H1 (cell line): ENCODE measurements at regions not wholly inside any gene's neighbourhood (a gene's known extent, or its start where the extent isn't known, plus 50 kb on each side); places are given as distances from the start of the nearest gene placed in this dataset.

Source experiments
- CTCF ChIA-PET: fragments of 300-600 bp; sonication (Branson Sonifier 250); formaldehyde crosslinking; loops from one replicate; lab custom pipeline; 2021; ENCODE audit not compliant: partially characterized antibody; lab: Charles Lee
- POLR2A ChIA-PET: fragments of 300-600 bp; sonication (Branson Sonifier 250); formaldehyde crosslinking; loops from one replicate; lab custom pipeline; 2021; ENCODE audit warnings: inconsistent platforms; ENCODE audit not compliant: partially characterized antibody; lab: Charles Lee
- DNase-seq, 2 experiments: peaks; one replicate each; pipeline versions ENCODE4 v3.0.0 to v3.0.0-alpha.2; 2010 to 2022; ENCODE audit warnings: low spot score in 2 of 2, low read depth in 1 of 2, mixed read lengths in 1 of 2
- FAIRE-seq: peaks from 2 replicates; lab custom pipeline; 2011; peaks lifted over from hg19 to GRCh38; lab: Jason Lieb, UNC
- H2AFZ ChIP-seq: 2 replicates; pipeline ENCODE4 v1.8.1; 2012; ENCODE audit warnings: low read length, inconsistent platforms
- H2AK5ac ChIP-seq: 2 replicates; pipeline ENCODE4 v1.6.1; 2013; ENCODE audit warnings: low read depth, low read length
- H2BK120ac ChIP-seq: replicated peaks from 2 replicates; pipeline ENCODE3; 2013; ENCODE audit warnings: low read depth, low read length, inconsistent platforms
- H2BK12ac ChIP-seq: 2 replicates; pipeline ENCODE4 v1.6.1; 2013; ENCODE audit warnings: low read depth, low read length
- H2BK15ac ChIP-seq: 2 replicates; pipeline ENCODE4 v1.6.1; 2013; ENCODE audit warnings: low read length
- H2BK20ac ChIP-seq: 2 replicates; pipeline ENCODE4 v1.6.1; 2013; ENCODE audit warnings: low read length
- H2BK5ac ChIP-seq: 2 replicates; pipeline ENCODE4 v1.6.1; 2013; ENCODE audit warnings: low read depth, low read length
- H3K14ac ChIP-seq: 2 replicates; pipeline ENCODE4 v1.6.1; 2013; ENCODE audit warnings: inconsistent platforms; ENCODE audit not compliant: insufficient read length
- H3K18ac ChIP-seq: 2 replicates; pipeline ENCODE4 v1.6.1; 2013; ENCODE audit warnings: low read length; ENCODE audit errors: extremely low read depth
- H3K23ac ChIP-seq: 2 replicates; pipeline ENCODE4 v1.6.1; 2013; ENCODE audit warnings: inconsistent platforms; ENCODE audit not compliant: insufficient read length
- H3K23me2 ChIP-seq: 2 replicates; pipeline ENCODE4 v1.6.1; 2013; ENCODE audit warnings: low read depth, low read length
- H3K27ac ChIP-seq: 2 replicates; pipeline ENCODE4 v1.6.1; 2011; ENCODE audit warnings: low read depth, low read length, inconsistent platforms
- H3K27me3 ChIP-seq, 4 experiments: replicated peaks in 1 of 4; 1 replicate in 1 of 4; 2 replicates in 3 of 4; pipeline versions ENCODE4 v1.6.1 to v1.8.1; 2011 to 2013; ENCODE audit warnings: low read length in 3 of 4, mild to moderate bottlenecking in 3 of 4, inconsistent platforms in 2 of 4, mixed read lengths in 2 of 4, moderate library complexity in 1 of 4; ENCODE audit not compliant: control insufficient read depth in 3 of 4, insufficient read depth in 3 of 4; ENCODE audit errors: extremely low read depth in 1 of 4
- H3K36me3 ChIP-seq, 4 experiments: 2 replicates each; pipeline versions ENCODE4 v1.6.1 to v1.8.1; 2011 to 2013; ENCODE audit warnings: mild to moderate bottlenecking in 4 of 4, low read length in 3 of 4, moderate library complexity in 2 of 4, control low read depth in 1 of 4, inconsistent platforms in 1 of 4; ENCODE audit not compliant: insufficient read depth in 4 of 4, control insufficient read depth in 2 of 4
- H3K4ac ChIP-seq: replicated peaks from 2 replicates; pipeline ENCODE3; 2013; ENCODE audit warnings: low read length, low read depth, mixed read lengths, inconsistent platforms; ENCODE audit not compliant: insufficient read length
- H3K4me1 ChIP-seq, 4 experiments: replicated peaks in 1 of 4; 1 replicate in 1 of 4; 2 replicates in 3 of 4; pipeline versions ENCODE4 v1.6.1 to v1.8.1; 2011 to 2013; ENCODE audit warnings: low read length in 3 of 4, inconsistent platforms in 2 of 4, mixed read lengths in 1 of 4; ENCODE audit not compliant: insufficient read depth in 4 of 4, control insufficient read depth in 3 of 4
- H3K4me2 ChIP-seq, 2 experiments: 2 replicates each; pipeline versions ENCODE4 v1.6.1 to v1.8.1; 2011 to 2013; ENCODE audit warnings: low read depth in 2 of 2, low read length in 2 of 2, control low read depth in 1 of 2, inconsistent platforms in 1 of 2, mild to moderate bottlenecking in 1 of 2; ENCODE audit not compliant: insufficient read depth in 1 of 2
- H3K4me3 ChIP-seq, 4 experiments: fragments of 200-600, 300-600 bp in 1 of 4; sonication (generic), shearing (Covaris generic), sonication (Bioruptor Twin) in 1 of 4; 2 replicates each; pipeline versions ENCODE4 v1.5.1 to v1.8.1; 2011 to 2016; ENCODE audit warnings: low read length in 4 of 4, low read depth in 3 of 4, control low read depth in 2 of 4, inconsistent platforms in 2 of 4, mild to moderate bottlenecking in 2 of 4, mixed read lengths in 1 of 4, moderate library complexity in 1 of 4; ENCODE audit not compliant: insufficient read depth in 2 of 4; ENCODE audit errors: extremely low read depth in 1 of 4
- H3K56ac ChIP-seq: replicated peaks from 2 replicates; pipeline ENCODE3; 2013; ENCODE audit warnings: low read depth, mild to moderate bottlenecking, mixed read lengths, low read length, inconsistent platforms; ENCODE audit not compliant: insufficient read length
- H3K79me1 ChIP-seq: 2 replicates; pipeline ENCODE4 v1.6.1; 2013; ENCODE audit warnings: low read depth, low read length, control low read depth
- H3K79me2 ChIP-seq, 2 experiments: 2 replicates each; pipeline versions ENCODE4 v1.6.1 to v1.8.1; 2012 to 2013; ENCODE audit warnings: low read length in 2 of 2, mild to moderate bottlenecking in 2 of 2, inconsistent platforms in 1 of 2; ENCODE audit not compliant: insufficient read depth in 2 of 2, control insufficient read depth in 1 of 2
- H3K9ac ChIP-seq, 4 experiments: replicated peaks in 1 of 4; 1 replicate in 1 of 4; 2 replicates in 3 of 4; pipeline versions ENCODE4 v1.6.1 to v1.8.1; 2011 to 2013; ENCODE audit warnings: low read depth in 3 of 4, low read length in 3 of 4, control low read depth in 2 of 4, mild to moderate bottlenecking in 2 of 4, moderate library complexity in 2 of 4, inconsistent platforms in 1 of 4; ENCODE audit errors: extremely low read depth in 1 of 4
- H3K9me3 ChIP-seq, 2 experiments: 2 replicates each; pipeline versions ENCODE4 v1.6.1 to v1.8.1; 2012 to 2013; ENCODE audit warnings: mild to moderate bottlenecking in 2 of 2, moderate library complexity in 2 of 2, control low read depth in 1 of 2, inconsistent platforms in 1 of 2, low read depth in 1 of 2, low read length in 1 of 2, mixed read lengths in 1 of 2; ENCODE audit not compliant: insufficient read depth in 2 of 2
- H4K20me1 ChIP-seq, 2 experiments: replicated peaks in 1 of 2; 2 replicates each; pipeline versions ENCODE3 to v1.8.1; 2011 to 2013; ENCODE audit warnings: inconsistent platforms in 2 of 2, low read length in 2 of 2, mild to moderate bottlenecking in 1 of 2; ENCODE audit not compliant: insufficient read depth in 2 of 2, control insufficient read depth in 1 of 2
- H4K5ac ChIP-seq: 2 replicates; pipeline ENCODE4 v1.6.1; 2013; ENCODE audit warnings: low read length, low read depth, mixed read lengths, inconsistent platforms; ENCODE audit not compliant: insufficient read length
- H4K8ac ChIP-seq: 2 replicates; pipeline ENCODE4 v1.8.0; 2013; ENCODE audit warnings: mild to moderate bottlenecking, moderate library complexity, low read length, inconsistent platforms; ENCODE audit not compliant: insufficient read depth; ENCODE audit errors: extremely low read depth
- H4K91ac ChIP-seq: replicated peaks from 2 replicates; pipeline ENCODE3; 2013; ENCODE audit warnings: low read length, mixed read lengths, inconsistent platforms; ENCODE audit not compliant: insufficient read length
- PHF8 ChIP-seq: fragments of 200-600 bp; sonication (generic); conservative IDR thresholded peaks from 2 replicates; pipeline ENCODE4 v1.7.1; 2012; ENCODE audit warnings: low read depth, mild to moderate bottlenecking, inconsistent platforms, low read length, moderate library complexity
- RAD21 ChIP-seq, 2 experiments: IDR thresholded peaks in 1 of 2; conservative IDR thresholded peaks in 1 of 2; 2 replicates each; pipeline ENCODE4 v1.6.1; 2011; ENCODE audit warnings: low read depth in 2 of 2, low read length in 2 of 2, improper control_type of control experiment in 1 of 2, inconsistent platforms in 1 of 2, mild to moderate bottlenecking in 1 of 2, moderate library complexity in 1 of 2
- RNF2 ChIP-seq: fragments of 200-900, 300-1000 bp; sonication (generic); IDR thresholded peaks from 2 replicates; pipeline ENCODE4 v1.7.1; 2016; ENCODE audit warnings: borderline replicate concordance, low read depth, mild to moderate bottlenecking, antibody characterized with exemption, low read length; ENCODE audit not compliant: poor library complexity, severe bottlenecking; ENCODE audit errors: missing control alignments
- YY1 ChIP-seq: IDR thresholded peaks from 2 replicates; pipeline ENCODE4 v1.6.1; 2011; ENCODE audit warnings: low read depth, mild to moderate bottlenecking, low read length
- WGBS, 2 experiments: shearing (Covaris generic) in 1 of 2; methylation state at CpG; one replicate each; pipeline versions ENCODE4 v1.1.6 to v1.1.7; 2013 to 2015; ENCODE audit warnings: low lambda C conversion rate in 2 of 2, mixed read lengths in 2 of 2, inconsistent platforms in 1 of 2, low coverage in 1 of 2, missing lambda C conversion rate in 1 of 2; ENCODE audit not compliant: insufficient replicate concordance in 2 of 2, insufficient coverage in 1 of 2, insufficient read length in 1 of 2; ENCODE audit errors: extremely low coverage in 1 of 2, missing lambda C conversion rate in 1 of 2; 5-methylcytosine and 5-hydroxymethylcytosine counted together

DNA sequence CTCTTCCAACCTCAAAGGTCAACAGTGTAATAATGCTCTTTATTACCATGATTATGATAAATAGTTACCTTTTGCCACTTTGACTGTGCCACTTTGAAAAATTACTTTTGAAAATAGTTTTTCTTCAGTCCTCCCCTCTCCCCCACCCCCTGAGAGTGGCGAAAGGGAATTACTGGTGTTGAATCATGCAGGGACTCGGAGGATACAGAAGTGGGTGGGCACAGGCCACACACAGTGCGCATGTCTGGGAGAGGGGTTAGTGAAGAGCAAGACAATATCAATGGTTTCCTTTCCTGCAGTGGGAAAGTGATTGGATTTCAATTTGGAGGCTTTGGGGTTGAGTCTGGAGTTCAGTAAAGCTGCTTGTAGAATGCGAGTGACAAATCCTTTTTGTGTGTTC is 170.9 kb downstream of the PTCSC3 start:
- H3K9me3 ChIP-seq = no peaks in the 10 kb centered on the region
- no peaks in the 10 kb centered on the region for H3K23me2 ChIP-seq
- H3K4me3 ChIP-seq = no peak overlapping the region
- no peak overlapping the region for H4K5ac ChIP-seq
- H3K79me1 ChIP-seq = no peaks in the 10 kb centered on the region
- no peaks in the 10 kb centered on the region; a peak in 2 of 7 replicates for H3K27me3 ChIP-seq
- no peak overlapping the region for H3K18ac ChIP-seq
- no peak overlapping the region for H3K4ac ChIP-seq
- H2BK5ac ChIP-seq = no peak overlapping the region
- no peak overlapping the region for H3K14ac ChIP-seq
- no peak overlapping the region for H2AFZ ChIP-seq
- no peak overlapping the region for H4K8ac ChIP-seq
- TF ChIP-seq RAD21 (IDR thresholded peaks at IDR 0.05 in 1 of 2, conservative IDR thresholded peaks at IDR 0.05 in 1 of 2; ENCODE audit: low read depth in 2 of 2, low read length in 2 of 2) = no peak
- TF ChIP-seq PHF8 = no peak
- no peak for TF ChIP-seq YY1
- TF ChIP-seq RNF2 = no peak
- ChIA-PET CTCF (interaction anchor here (1.1 kb wide), 1 partner anchor 19 kb away, joined by 3 read pairs; no protein-coding TSS in a partner anchor), POLR2A (no interaction called here)
- H3K4me2 ChIP-seq = no peak overlapping the region
- H2BK12ac ChIP-seq = no peak overlapping the region
- H2BK120ac ChIP-seq = no peak overlapping the region
- H2BK15ac ChIP-seq = no peak overlapping the region
- no peaks in the 10 kb centered on the region for H3K79me2 ChIP-seq
- H3K36me3 ChIP-seq = no peaks in the 10 kb centered on the region
- no peak overlapping the region for H3K23ac ChIP-seq
- no peak overlapping the region for H4K91ac ChIP-seq
- H3K4me1 ChIP-seq = peaks cover 0 to 16% (median 7%) of the 10 kb centered on the region in 4 experiments; a peak in 5 of 7 replicates
- 84% methylated on average over 4 of the region's 4 CpGs; no CpG with 5 or more reads in 1 of the 2 experiments for WGBS, 2 experiments
- DNase-seq = no peak
- FAIRE-seq = no peak
- no peak overlapping the region for H3K56ac ChIP-seq
- H4K20me1 ChIP-seq = no peaks in the 10 kb centered on the region
- no peak overlapping the region for H3K9ac ChIP-seq
- H2BK20ac ChIP-seq = no peak overlapping the region
- H3K27ac ChIP-seq = no peak overlapping the region
- H2AK5ac ChIP-seq = no peak overlapping the region
